ENCODE measurements at regions not wholly inside any gene's neighbourhood (a gene's known extent, or its start where the extent isn't known, plus 50 kb on each side); places are given as distances from the start of the nearest gene placed in this dataset.

- CTCF ChIA-PET = no interaction called here
- no peaks in the 10 kb centered on the region for H3K36me3 Mint-ChIP-seq (ENCODE audit: low read depth)
Observed at GRCh38 chr2:104518256-104518655, 335.7 kb upstream of the POU3F3 start.

GRCh38 chr2:104521247-104521646 is 332.7 kb upstream of the POU3F3 start:
- DNase-seq (no peak), ATAC-seq (ENCODE audit: low read depth) (no peak)
- no peak overlapping the region for H3K4me3 Mint-ChIP-seq
- TF ChIP-seq CTCF (IDR thresholded peaks at IDR 0.05) = no peak
- CTCF ChIA-PET = no interaction called here
- H3K27ac Mint-ChIP-seq = no peak overlapping the region
- peaks cover 2% of the 10 kb centered on the region for H3K27me3 Mint-ChIP-seq
- POLR2A ChIA-PET = no interaction called here
- intact Hi-C loops (cut with micrococcal nuclease) = no loop called here
- H3K4me1 Mint-ChIP-seq = no peaks in the 10 kb centered on the region
- H3K36me3 Mint-ChIP-seq (ENCODE audit: low read depth) = no peaks in the 10 kb centered on the region
- H3K9me3 Mint-ChIP-seq = peaks cover 8% of the 10 kb centered on the region

More at GRCh38 chr2:104518256-104518655, 335.7 kb upstream of the POU3F3 start:
- Mint-ChIP-seq H3K9me3 (peaks cover 8% of the 10 kb centered on the region), H3K27me3 (peaks cover 2% of the 10 kb centered on the region), H3K4me3 (no peak overlapping the region), H3K4me1 (no peaks in the 10 kb centered on the region), H3K27ac (no peak overlapping the region)
- DNase-seq = no peak
- ATAC-seq (ENCODE audit: low read depth) = no peak
- no peak for TF ChIP-seq CTCF (IDR thresholded peaks at IDR 0.05)
- intact Hi-C loops (cut with micrococcal nuclease) = no loop called here
- POLR2A ChIA-PET = no interaction called here

GRCh38 chr2:104523921-104524320 is 330.0 kb upstream of the POU3F3 start:
- ATAC-seq (ENCODE audit: low read depth) (no peak), DNase-seq (no peak)
- H3K27ac Mint-ChIP-seq = no peak overlapping the region
- no peak overlapping the region for H3K4me3 Mint-ChIP-seq
- H3K4me1 Mint-ChIP-seq = no peaks in the 10 kb centered on the region
- H3K36me3 Mint-ChIP-seq (ENCODE audit: low read depth) = no peaks in the 10 kb centered on the region
- TF ChIP-seq CTCF (IDR thresholded peaks at IDR 0.05) = no peak
- intact Hi-C loops (cut with micrococcal nuclease) = no loop called here
- ChIA-PET POLR2A (no interaction called here), CTCF (no interaction called here)
- peaks cover 8% of the 10 kb centered on the region for H3K9me3 Mint-ChIP-seq
- H3K27me3 Mint-ChIP-seq = no peaks in the 10 kb centered on the region

GRCh38 chr2:104528101-104528500 is 325.8 kb upstream of the POU3F3 start:
- H3K27ac Mint-ChIP-seq = no peak overlapping the region
- ATAC-seq (ENCODE audit: low read depth) = no peak
- CTCF ChIA-PET = no interaction called here

GRCh38 chr2:104531122-104531521 is 322.8 kb upstream of the POU3F3 start:
- DNase-seq (no peak), ATAC-seq (ENCODE audit: low read depth) (no peak)
- Mint-ChIP-seq H3K27ac (no peak overlapping the region), H3K4me1 (no peaks in the 10 kb centered on the region), H3K27me3 (no peaks in the 10 kb centered on the region), H3K4me3 (no peak overlapping the region), H3K9me3 (peaks cover 2% of the 10 kb centered on the region), H3K36me3 (ENCODE audit: low read depth) (no peaks in the 10 kb centered on the region)
- ChIA-PET POLR2A (no interaction called here), CTCF (no interaction called here)
- TF ChIP-seq CTCF (IDR thresholded peaks at IDR 0.05) = no peak
- intact Hi-C loops (cut with micrococcal nuclease) = no loop called here

More at GRCh38 chr2:104528101-104528500, 325.8 kb upstream of the POU3F3 start:
- Mint-ChIP-seq H3K4me1 (no peaks in the 10 kb centered on the region), H3K36me3 (ENCODE audit: low read depth) (no peaks in the 10 kb centered on the region), H3K4me3 (no peak overlapping the region), H3K27me3 (no peaks in the 10 kb centered on the region), H3K9me3 (peaks cover 2% of the 10 kb centered on the region)
- no peak for DNase-seq
- TF ChIP-seq CTCF (IDR thresholded peaks at IDR 0.05) = no peak
- POLR2A ChIA-PET = no interaction called here
- intact Hi-C loops (cut with micrococcal nuclease) = no loop called here
